CD4-positive, alpha-beta T cell treated with Interleukin-6 at 100 ng/mL for 8 hours (primary cell): ENCODE measurements at regions not wholly inside any gene's neighbourhood (a gene's known extent, or its start where the extent isn't known, plus 50 kb on each side); places are given as distances from the start of the nearest gene placed in this dataset.

Experiments
- DNase-seq: peaks from one replicate; pipeline ENCODE4 v3.0.0-alpha.2; 2020; ENCODE audit warnings: mixed read lengths, low spot score

- DNase-seq, result no peak
These were observed 82.9 kb downstream of the HES1 start for GRCh38 chr3:194218646-194219453.

GRCh38 chr3:194219826-194220410 is 84.0 kb downstream of the HES1 start:
- no peak for DNase-seq

GRCh38 chr3:194220901-194221326 is 85.0 kb downstream of the HES1 start:
- DNase-seq, result no peak

- no peak for DNase-seq
These were observed 85.4 kb downstream of the HES1 start for GRCh38 chr3:194221336-194221735.

- no peak for DNase-seq
These were observed 88.0 kb downstream of the HES1 start for GRCh38 chr3:194223951-194224350.

- DNase-seq, result no peak
These were observed 88.8 kb downstream of the HES1 start for GRCh38 chr3:194224471-194225417.

GRCh38 chr3:194225418-194225812 is 89.5 kb downstream of the HES1 start:
- DNase-seq, result no peak

GRCh38 chr3:194225988-194226663 is 90.2 kb downstream of the HES1 start:
- DNase-seq, result no peak

- no peak for DNase-seq
These were observed 96.2 kb downstream of the HES1 start for GRCh38 chr3:194231929-194232832.

- DNase-seq, result no peak
These were observed 97.2 kb downstream of the HES1 start for GRCh38 chr3:194233150-194233549.

GRCh38 chr3:194235160-194235559 is 99.2 kb downstream of the HES1 start:
- DNase-seq, result no peak

- no peak for DNase-seq
These were observed 101.2 kb downstream of the HES1 start for GRCh38 chr3:194237110-194237509.

GRCh38 chr3:194240766-194241165 is 104.8 kb downstream of the HES1 start:
- no peak for DNase-seq

- no peak for DNase-seq
These were observed 107.4 kb downstream of the HES1 start for GRCh38 chr3:194243172-194243837.

- DNase-seq, result no peak
These were observed 107.0 kb downstream of the CPN2 start for GRCh38 chr3:194244167-194244566.

- no peak for DNase-seq
These were observed 105.7 kb downstream of the CPN2 start for GRCh38 chr3:194245474-194245873.

- DNase-seq, result no peak
These were observed 105.1 kb downstream of the CPN2 start for GRCh38 chr3:194245975-194246561.

GRCh38 chr3:194246709-194247349 is 104.3 kb downstream of the CPN2 start:
- no peak for DNase-seq

GRCh38 chr3:194247350-194247740 is 103.8 kb downstream of the CPN2 start:
- no peak for DNase-seq
